Lower leg skin (tissue), 3 donors: ENCODE measurements at regions not wholly inside any gene's neighbourhood (a gene's known extent, or its start where the extent isn't known, plus 50 kb on each side); places are given as distances from the start of the nearest gene placed in this dataset.

Source experiments
- POLR2A ChIP-seq, 2 donors: fragments of 450-650 bp; IDR thresholded peaks; one replicate each; pipeline ENCODE4 v1.6.1; 2016 to 2017; ENCODE audit warnings: antibody characterized with exemption in 2 of 2, mild to moderate bottlenecking in 1 of 2, moderate library complexity in 1 of 2
- TF ChIP-seq, protein P1 (sequence below), 3 donors: fragments of 450-650 bp; IDR thresholded peaks; one replicate each; pipeline ENCODE4 v1.5.1; 2016; ENCODE audit warnings: antibody characterized with exemption in 3 of 3, mild to moderate bottlenecking in 3 of 3, moderate library complexity in 2 of 3

DNA sequence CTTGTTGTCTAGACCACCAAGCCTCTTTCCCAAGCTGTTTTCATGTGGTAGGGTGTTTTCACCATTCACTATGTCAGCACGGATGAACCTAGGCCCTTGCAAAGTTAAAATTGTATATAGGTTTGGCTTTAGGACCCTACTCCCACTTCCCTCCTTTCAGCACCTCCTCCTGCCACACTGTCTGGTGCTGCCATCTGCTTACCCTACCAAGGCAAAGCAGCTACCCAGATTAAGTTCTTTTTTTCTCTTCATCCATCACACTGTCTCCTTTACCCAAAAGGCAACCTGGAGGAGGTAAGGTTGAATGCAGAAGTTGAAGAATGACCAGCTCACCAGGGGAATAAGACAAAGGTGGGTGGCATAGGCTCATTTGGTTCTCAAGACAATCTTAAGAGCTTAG lies 184.0 kb downstream of the CDC5L start:
- TF ChIP-seq, protein P1, sequence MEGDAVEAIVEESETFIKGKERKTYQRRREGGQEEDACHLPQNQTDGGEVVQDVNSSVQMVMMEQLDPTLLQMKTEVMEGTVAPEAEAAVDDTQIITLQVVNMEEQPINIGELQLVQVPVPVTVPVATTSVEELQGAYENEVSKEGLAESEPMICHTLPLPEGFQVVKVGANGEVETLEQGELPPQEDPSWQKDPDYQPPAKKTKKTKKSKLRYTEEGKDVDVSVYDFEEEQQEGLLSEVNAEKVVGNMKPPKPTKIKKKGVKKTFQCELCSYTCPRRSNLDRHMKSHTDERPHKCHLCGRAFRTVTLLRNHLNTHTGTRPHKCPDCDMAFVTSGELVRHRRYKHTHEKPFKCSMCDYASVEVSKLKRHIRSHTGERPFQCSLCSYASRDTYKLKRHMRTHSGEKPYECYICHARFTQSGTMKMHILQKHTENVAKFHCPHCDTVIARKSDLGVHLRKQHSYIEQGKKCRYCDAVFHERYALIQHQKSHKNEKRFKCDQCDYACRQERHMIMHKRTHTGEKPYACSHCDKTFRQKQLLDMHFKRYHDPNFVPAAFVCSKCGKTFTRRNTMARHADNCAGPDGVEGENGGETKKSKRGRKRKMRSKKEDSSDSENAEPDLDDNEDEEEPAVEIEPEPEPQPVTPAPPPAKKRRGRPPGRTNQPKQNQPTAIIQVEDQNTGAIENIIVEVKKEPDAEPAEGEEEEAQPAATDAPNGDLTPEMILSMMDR (IDR thresholded peaks at IDR 0.05): no peak
- TF ChIP-seq POLR2A (IDR thresholded peaks at IDR 0.05): no peak
